ENCODE measurements at regions not wholly inside any gene's neighbourhood (a gene's known extent, or its start where the extent isn't known, plus 50 kb on each side); places are given as distances from the start of the nearest gene placed in this dataset.

DNA sequence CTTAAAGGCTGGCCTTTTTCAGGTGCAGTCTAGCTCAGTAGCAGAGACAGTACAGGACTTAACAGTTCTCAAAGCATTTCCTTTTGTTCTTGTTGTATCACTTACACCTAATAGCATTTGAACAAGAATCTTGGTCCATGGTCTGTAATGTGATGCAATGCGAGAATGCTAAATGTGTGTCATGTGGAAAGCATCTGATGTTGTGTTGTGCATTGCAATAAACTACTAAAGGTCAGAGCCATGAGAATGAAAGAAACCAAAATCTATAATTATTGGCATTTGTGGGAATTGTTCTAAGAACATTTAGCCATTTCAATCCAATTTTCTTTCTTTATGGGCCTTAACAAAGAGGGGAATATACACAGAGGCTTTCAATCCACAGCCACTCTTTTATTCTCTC is 324.5 kb upstream of the ROBO2 start:
- TF ChIP-seq POLR2A (IDR thresholded peaks at IDR 0.05), result no peak
- TF ChIP-seq, protein P1, sequence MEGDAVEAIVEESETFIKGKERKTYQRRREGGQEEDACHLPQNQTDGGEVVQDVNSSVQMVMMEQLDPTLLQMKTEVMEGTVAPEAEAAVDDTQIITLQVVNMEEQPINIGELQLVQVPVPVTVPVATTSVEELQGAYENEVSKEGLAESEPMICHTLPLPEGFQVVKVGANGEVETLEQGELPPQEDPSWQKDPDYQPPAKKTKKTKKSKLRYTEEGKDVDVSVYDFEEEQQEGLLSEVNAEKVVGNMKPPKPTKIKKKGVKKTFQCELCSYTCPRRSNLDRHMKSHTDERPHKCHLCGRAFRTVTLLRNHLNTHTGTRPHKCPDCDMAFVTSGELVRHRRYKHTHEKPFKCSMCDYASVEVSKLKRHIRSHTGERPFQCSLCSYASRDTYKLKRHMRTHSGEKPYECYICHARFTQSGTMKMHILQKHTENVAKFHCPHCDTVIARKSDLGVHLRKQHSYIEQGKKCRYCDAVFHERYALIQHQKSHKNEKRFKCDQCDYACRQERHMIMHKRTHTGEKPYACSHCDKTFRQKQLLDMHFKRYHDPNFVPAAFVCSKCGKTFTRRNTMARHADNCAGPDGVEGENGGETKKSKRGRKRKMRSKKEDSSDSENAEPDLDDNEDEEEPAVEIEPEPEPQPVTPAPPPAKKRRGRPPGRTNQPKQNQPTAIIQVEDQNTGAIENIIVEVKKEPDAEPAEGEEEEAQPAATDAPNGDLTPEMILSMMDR (IDR thresholded peaks at IDR 0.05), result no peak

Measured in stomach (tissue), 4 donors.